ENCODE measurements at regions not wholly inside any gene's neighbourhood (a gene's known extent, or its start where the extent isn't known, plus 50 kb on each side); places are given as distances from the start of the nearest gene placed in this dataset.
"Not testable (repeated sequence)": the region's sequence is repeated elsewhere in the genome, so short reads cannot be mapped to it uniquely, and the experiment has no call there.

DNA sequence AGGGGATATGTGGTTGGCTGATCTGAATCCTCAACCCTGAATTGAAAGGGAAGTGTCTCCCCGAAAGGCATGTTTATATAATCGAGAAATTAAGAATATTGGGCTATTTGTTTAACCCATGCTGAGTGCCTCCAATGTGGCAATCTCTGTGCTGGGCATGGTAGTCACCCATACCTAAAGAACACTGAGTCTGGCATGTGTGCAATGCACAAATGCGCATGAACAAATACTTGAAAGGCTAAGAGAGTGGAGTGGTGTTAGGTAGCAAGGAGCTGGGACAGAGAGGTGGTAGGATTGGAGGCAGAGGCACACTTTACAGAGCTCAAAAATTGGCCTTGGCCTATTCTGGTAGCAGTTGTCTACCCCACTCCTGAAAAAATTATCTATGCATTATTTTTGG, 645.1 kb upstream of the FAM98A start:
- no peak for DNase-seq (ENCODE audit: low read depth)
- H3K4me3 ChIP-seq (ENCODE audit: low read length), result no peak overlapping the region
- TF ChIP-seq, protein P1, sequence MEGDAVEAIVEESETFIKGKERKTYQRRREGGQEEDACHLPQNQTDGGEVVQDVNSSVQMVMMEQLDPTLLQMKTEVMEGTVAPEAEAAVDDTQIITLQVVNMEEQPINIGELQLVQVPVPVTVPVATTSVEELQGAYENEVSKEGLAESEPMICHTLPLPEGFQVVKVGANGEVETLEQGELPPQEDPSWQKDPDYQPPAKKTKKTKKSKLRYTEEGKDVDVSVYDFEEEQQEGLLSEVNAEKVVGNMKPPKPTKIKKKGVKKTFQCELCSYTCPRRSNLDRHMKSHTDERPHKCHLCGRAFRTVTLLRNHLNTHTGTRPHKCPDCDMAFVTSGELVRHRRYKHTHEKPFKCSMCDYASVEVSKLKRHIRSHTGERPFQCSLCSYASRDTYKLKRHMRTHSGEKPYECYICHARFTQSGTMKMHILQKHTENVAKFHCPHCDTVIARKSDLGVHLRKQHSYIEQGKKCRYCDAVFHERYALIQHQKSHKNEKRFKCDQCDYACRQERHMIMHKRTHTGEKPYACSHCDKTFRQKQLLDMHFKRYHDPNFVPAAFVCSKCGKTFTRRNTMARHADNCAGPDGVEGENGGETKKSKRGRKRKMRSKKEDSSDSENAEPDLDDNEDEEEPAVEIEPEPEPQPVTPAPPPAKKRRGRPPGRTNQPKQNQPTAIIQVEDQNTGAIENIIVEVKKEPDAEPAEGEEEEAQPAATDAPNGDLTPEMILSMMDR (IDR thresholded peaks at IDR 0.05; ENCODE audit: insufficient read depth, low read depth, low read length, missing control alignments), result no peak

DNA sequence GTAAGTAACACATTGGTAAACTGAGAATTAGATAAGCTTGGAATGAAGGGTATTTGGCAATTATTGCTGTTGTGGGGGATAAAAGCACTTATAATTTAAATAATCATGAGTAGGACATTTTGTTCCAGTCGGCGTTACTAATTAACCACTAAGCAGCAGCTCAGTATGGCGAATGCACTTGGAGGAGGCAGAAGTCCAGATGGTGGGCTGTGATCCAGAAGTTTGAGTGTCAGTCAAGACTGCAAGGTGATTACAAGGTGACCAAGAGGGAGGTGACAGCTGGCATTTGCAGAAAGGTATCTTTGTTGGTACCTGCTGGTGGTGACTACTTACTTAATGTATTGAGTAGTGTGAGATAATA, 643.6 kb upstream of the FAM98A start:
- no peak overlapping the region for H3K4me3 ChIP-seq (ENCODE audit: low read length)
- TF ChIP-seq, protein P1 (IDR thresholded peaks at IDR 0.05; ENCODE audit: insufficient read depth, low read depth, low read length, missing control alignments), result no peak
- DNase-seq (ENCODE audit: low read depth), result no peak

DNA sequence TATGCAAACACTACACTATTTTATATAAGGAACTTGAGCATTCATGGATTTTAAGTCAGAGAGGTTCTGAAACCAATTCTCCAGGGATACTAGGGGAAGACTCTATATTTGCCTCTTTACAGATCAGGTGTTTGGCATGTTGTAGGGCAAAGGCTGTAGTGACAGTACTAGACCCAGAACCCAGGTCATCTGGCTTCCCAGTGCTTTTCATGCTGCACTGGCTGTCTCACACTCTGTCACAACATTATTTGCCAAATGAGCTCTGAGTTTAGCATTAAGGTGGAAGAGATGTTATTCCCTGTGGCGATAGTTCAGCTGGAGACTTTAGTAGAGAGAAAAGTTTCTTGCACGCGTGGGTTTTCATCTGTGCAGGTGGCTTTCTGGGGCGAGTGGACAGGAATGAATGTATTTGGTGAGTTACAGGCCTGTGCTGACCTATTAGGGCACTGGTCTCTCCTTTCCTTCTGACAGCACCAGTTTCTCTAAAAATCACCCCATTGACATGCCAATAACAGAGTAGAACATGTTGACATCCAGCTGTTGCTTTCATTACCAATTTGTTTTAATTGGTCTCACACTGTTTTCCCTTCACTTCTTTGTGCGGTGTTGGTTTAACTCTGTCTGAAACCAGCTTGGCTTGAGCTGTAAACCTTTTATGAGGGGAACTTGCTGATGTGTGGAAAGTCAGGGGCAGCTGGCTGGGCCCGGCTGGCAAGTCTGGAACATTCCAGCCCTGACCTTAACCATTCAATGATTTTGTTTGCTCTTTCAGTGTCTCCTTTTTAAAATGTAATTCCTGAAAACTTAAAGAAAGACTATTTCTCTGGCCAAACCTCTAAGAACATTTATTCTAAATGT, 643.0 kb upstream of the FAM98A start:
- H3K4me3 ChIP-seq (ENCODE audit: low read length), result no peak overlapping the region
- TF ChIP-seq, protein P1 (IDR thresholded peaks at IDR 0.05; ENCODE audit: insufficient read depth, low read depth, low read length, missing control alignments), result no peak
- DNase-seq (ENCODE audit: low read depth), result no peak

DNA sequence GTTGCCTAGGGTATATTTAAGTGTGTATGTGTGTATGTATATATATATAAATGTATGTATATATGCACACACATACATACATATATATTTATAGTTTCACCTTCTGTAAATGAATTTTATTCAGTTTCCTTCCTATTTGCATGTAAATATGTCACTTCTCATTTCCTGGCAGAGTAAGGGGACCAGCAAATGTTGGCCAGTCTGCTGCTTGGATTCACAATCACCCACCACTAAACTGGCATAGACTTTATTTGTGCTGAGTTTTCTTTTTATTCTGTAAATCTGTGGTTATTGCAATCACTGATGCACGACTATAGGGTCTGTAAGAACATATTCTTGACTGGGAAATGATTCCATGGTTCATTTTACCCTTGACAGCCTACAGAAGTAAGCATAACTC, 640.4 kb upstream of the FAM98A start:
- DNase-seq (ENCODE audit: low read depth), result no peak
- H3K4me3 ChIP-seq (ENCODE audit: low read length), result no peak overlapping the region
- TF ChIP-seq, protein P1 (IDR thresholded peaks at IDR 0.05; ENCODE audit: insufficient read depth, low read depth, low read length, missing control alignments), result no peak

DNA sequence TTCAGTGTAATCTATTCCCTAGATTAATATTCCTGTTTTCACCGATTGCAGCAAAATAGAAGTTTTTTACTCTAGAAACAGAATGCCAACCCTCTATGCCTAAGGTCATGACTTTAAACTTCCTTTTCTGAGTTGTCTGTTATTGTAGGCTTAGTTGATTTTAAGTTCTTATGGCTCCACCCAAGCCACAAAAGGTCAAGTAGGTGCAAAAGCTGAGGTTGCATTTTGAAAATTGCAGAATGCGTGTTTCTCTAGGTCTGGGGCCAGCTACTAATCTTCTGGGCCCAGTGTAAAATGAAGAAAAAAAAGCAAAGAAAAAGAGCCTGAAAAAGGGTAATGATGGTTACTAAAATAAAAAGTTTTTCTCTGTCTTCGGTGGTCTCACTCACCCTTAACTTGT, 635.7 kb upstream of the FAM98A start:
- TF ChIP-seq, protein P1 (IDR thresholded peaks at IDR 0.05; ENCODE audit: insufficient read depth, low read depth, low read length, missing control alignments), result no peak
- no peak overlapping the region for H3K4me3 ChIP-seq (ENCODE audit: low read length)
- DNase-seq (ENCODE audit: low read depth), result no peak

DNA sequence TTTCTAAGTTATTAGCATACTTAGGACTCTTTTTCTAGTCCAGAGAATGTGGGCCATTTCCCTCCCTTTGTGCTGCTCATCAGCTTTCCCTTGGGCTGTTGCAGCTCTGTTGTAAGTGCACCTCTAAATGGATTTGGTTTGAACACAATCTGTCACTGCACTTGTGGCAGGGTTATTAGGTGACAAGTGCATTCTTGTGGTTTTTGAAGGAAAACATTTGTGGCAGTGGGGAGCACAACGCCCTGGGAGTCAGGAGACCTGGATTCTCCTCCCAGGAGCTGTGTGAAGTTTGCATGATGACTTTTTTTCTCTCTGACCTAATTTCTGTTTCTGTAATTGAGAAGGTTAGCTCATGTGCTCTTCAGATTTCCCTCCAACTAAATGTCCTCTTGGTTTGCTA, 630.9 kb upstream of the FAM98A start:
- TF ChIP-seq, protein P1 (IDR thresholded peaks at IDR 0.05; ENCODE audit: insufficient read depth, low read depth, low read length, missing control alignments), result no peak
- H3K4me3 ChIP-seq (ENCODE audit: low read length), result no peak overlapping the region
- DNase-seq (ENCODE audit: low read depth), result no peak

DNA sequence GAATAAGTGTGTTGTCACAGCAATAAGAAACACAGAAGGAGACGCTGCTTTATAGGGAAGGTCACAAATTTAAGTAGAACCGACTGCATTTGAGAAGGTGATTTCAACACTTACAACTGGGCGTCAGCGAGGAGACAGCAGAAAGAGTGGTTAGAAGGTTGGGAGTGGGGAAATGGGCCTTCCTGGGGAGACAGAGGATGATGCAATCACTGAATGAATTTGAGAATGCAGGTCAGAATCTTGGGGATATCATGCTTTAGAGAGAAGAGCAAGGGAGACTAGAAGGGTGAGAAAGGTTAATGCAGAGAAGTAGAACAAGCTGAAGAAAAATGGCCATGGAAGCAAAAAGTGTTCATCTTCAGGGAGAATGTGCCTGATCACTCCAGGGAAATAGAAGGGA, 616.1 kb upstream of the FAM98A start:
- DNase-seq (ENCODE audit: low read depth), result no peak
- TF ChIP-seq, protein P1 (IDR thresholded peaks at IDR 0.05; ENCODE audit: insufficient read depth, low read depth, low read length, missing control alignments), result no peak
- H3K4me3 ChIP-seq (ENCODE audit: low read length), result no peak overlapping the region

DNA sequence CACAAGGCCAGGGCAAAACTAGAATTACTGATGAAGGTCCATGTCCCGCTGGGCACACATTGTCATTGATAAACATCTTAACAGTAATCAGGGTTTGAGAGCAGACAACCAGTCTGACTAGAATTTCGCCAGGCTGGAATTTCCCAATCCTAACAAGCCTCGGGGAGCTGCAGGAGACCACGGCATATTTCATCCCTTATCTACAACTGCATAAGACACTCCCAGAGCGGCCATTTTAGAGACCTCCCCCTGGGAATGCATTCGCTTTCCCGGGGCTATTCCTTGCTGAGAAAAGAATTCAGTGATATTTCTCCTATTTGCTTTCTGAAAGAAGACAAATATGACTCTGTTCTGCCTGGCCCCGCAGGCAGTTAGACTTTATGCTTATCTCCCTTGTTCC, 611.3 kb upstream of the FAM98A start:
- not testable (repeated sequence) for H3K4me3 ChIP-seq (ENCODE audit: low read length); DNase-seq (ENCODE audit: low read depth)
